GM18502 (cell line): ENCODE measurements at regions not wholly inside any gene's neighbourhood (a gene's known extent, or its start where the extent isn't known, plus 50 kb on each side); places are given as distances from the start of the nearest gene placed in this dataset.

Experiments
- ATAC-seq: cut with Tn5 transposase; IDR thresholded peaks from one replicate; pipeline ENCODE4 v1.9.1; 2021; ENCODE audit warnings: mild to moderate bottlenecking; ENCODE audit not compliant: unreplicated experiment, poor library complexity

DNA sequence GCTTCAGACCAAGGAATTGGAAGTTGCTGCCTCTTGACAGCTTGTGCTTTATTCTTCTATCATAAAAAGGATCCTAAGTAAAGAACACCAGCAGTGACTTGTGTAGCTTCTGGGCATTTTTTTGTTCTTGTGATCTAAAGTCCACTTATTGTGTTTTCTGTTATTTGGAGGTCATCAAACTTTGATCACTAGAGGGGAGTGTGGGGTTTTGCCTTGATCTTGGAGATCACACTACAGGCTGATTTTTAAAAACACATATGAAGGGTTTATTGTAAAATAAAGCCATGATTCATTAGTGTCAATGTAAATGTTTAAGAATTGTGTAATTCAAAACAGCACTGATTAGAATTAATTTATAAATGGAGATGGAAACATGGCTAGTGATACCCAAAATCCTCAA lies 328.7 kb upstream of the EDNRB start:
- ATAC-seq: no peak

GRCh38 chr13:78241278-78241919 lies 322.8 kb upstream of the EDNRB start:
- ATAC-seq: peak; percentile 57

DNA sequence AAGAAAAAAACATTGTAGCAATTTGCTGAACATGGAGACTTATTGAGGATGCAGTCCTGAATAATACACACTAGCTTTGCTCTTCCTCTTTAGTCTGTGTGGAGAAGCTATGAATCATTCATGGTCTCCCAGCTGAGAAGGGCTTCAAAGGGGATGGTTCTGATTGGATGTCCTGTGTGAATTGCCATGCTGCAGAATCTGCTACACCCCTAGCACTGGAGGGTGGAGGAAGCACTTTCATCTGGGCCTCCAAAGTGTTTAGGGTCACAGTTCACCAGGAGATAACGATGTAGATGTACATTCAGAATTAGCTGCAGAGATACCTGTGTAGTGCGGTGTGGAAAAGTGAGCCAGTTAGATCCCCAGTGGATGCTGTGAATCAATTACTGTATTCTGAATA lies 321.1 kb upstream of the EDNRB start:
- no peak for ATAC-seq

GRCh38 chr13:78238911-78239310 lies 320.3 kb upstream of the EDNRB start:
- no peak for ATAC-seq

GRCh38 chr13:78228940-78229339 lies 310.3 kb upstream of the EDNRB start:
- no peak for ATAC-seq

DNA sequence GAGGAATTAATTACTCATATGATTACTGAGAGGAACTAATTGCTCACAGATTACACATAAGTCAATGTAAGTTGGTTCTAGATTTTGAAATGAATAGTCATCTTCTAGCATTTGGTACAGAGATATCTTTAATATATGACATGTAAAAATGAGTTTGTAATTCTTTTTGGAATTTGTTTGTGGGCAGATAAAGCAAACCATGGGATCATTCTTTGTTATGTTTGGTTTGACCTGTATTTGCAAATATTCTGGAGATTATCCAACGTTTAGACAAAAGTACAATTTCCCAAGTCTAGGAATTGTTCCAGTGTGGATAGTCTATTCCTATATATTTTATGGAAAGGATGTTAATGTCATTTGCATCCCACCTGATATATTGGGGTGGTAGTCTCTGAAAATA lies 309.6 kb upstream of the EDNRB start:
- ATAC-seq: no peak

- ATAC-seq: no peak
Measured at GRCh38 chr13:78227709-78228108, 309.1 kb upstream of the EDNRB start.

DNA sequence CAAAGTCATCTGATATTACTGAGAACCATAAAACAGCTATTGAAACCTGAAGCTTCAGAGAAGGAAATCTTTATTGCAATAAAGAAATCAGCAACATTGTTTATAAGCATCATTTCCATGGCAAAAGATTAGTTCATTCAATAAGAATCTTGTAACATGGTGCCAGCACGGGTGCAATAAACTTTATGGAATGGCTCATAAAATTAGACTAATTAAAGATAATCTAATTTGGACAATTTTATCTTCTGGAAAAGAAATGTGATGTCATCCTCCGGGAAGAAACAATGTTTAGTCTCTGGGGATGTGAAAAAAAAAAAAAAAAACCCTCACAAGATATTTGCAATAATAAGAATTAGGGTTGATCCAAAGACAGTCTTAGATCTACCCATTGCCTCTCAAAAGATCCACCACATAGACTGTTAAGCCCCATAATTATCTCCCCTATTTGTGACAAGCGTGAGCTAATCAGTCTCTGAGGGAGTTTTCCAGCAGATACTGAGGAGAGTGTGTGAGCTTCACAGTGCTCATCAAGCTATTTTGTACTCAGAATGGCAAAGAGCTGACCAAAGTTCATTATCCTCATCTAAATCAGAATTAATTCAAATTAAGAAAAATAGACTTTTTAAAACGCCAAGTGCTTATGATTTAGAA lies 297.0 kb upstream of the EDNRB start:
- ATAC-seq: no peak

GRCh38 chr13:78201411-78201810 lies 282.8 kb upstream of the EDNRB start:
- ATAC-seq: peak; percentile 64

DNA sequence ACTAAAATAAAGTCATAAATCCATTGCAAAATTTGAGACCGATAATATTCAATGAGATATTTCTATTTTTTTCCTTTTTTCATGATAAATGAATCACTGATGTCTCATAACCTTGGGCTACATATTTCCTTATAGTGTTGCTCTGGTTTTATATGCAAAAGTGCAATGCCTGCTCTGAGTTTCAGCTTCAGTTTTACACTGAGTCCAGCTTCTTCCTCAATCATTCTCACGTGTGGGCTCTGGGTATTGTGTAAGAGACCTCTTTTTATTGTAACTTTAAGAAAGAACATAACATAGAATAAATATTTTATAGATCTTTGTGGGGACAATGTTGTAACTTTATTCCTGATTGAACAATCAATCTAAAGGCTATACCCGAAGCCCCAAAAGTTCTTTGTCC lies 280.2 kb upstream of the EDNRB start:
- no peak for ATAC-seq

DNA sequence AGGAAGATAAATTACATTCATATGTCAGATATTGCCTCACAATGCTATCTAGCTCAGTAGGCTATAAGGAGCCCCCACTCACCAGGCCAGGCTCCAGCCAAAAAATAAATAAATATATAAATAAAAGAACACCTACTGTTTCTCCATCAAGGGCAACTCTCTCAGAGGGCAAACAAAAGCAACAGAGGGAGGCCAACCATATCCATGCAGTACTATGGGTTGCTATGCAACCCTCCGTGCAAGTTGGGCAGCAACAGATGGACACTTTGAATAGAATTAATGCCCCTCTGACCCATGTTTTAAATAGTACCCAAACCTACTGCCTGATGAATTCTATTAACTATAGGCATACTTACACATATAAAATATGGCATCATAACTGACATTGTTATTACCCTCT lies 279.8 kb upstream of the EDNRB start:
- ATAC-seq: no peak

- no peak for ATAC-seq
Measured at GRCh38 chr13:78197231-78197630, 278.6 kb upstream of the EDNRB start.

GRCh38 chr13:78194904-78195639 lies 276.4 kb upstream of the EDNRB start:
- ATAC-seq: no peak

- ATAC-seq: peak; percentile 50
Measured at GRCh38 chr13:78193846-78194245, 275.2 kb upstream of the EDNRB start.

DNA sequence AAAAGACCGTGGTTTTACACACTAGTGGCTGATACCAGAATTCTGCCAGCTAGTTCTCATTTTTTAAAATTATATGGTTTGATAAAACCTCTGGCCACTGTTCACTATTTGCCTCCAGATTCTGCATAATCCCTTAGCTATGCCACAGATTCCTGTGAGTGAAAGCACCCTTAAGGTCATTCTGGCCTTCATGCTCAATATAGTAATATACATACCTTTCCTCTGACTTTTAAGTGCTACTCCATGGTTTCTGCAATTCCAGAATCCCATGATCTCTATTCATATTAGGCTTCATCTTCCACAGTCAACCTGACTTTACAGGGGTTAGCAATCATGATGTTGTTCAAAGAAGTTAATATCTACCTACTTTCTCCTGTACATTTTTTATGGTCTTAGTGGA lies 274.1 kb upstream of the EDNRB start:
- no peak for ATAC-seq

GRCh38 chr13:78190296-78190695 lies 271.7 kb upstream of the EDNRB start:
- no peak for ATAC-seq

- ATAC-seq: no peak
Measured at GRCh38 chr13:78187781-78188180, 269.1 kb upstream of the EDNRB start.

DNA sequence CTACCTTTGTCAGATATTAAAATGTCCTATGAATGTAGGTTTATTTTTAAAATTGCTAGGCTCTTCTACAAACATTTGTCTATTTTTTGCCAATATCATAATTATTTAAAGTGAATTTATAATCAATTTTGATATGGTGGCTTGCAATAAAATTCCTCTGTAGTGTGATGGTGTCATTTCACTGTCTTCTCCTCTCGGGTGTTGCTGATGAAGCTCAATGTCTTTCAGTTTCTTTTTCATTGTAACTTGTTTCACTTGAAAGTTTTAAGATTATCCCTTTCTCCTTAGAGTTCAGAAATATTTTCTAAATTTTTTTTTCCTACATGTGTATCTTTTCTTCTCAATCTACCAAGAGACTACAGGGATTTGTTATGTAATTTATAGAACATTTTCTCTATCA lies 267.1 kb upstream of the EDNRB start:
- no peak for ATAC-seq

GRCh38 chr13:78183732-78184131 lies 265.1 kb upstream of the EDNRB start:
- ATAC-seq: no peak

DNA sequence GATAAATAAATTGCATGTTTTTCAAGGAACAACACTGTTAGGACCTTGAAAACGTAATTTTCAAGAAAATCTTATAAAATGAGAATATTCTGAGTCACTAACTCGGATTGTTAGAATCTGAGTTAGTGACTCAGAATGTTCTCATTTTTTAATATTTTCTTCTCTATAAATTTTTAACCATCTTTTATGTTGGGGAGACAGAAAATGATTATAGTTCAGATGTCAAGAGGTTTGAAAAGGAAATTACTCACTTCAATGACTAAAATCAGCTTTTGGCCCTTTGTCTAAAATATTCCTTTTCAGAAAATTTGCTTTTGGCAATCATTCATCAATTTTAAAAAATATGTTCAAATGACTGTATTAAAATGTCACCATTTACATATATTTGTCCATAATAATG lies 264.2 kb upstream of the EDNRB start:
- no peak for ATAC-seq

GRCh38 chr13:78177306-78177705 lies 258.7 kb upstream of the EDNRB start:
- no peak for ATAC-seq

DNA sequence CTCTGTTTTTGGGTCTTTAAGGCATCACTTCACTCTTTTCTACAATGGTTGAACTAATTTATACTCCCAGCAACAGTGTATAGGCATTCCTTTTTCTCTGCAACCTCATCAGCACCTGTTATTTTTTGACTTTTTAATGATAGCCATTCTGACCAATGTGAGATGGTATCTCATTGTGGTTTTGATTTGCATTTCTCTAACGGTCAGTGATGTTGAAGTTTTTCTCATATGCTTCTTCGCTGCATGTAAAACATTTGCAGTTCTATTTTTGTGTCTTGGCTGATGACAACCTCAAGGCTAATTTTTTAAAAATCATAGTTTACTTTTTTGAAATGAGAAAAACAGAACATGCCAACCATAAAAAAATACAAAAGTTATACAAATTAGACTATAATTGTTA lies 258.2 kb upstream of the EDNRB start:
- peak; percentile 53 for ATAC-seq
